ENCODE measurements at regions not wholly inside any gene's neighbourhood (a gene's known extent, or its start where the extent isn't known, plus 50 kb on each side); places are given as distances from the start of the nearest gene placed in this dataset.

DNA sequence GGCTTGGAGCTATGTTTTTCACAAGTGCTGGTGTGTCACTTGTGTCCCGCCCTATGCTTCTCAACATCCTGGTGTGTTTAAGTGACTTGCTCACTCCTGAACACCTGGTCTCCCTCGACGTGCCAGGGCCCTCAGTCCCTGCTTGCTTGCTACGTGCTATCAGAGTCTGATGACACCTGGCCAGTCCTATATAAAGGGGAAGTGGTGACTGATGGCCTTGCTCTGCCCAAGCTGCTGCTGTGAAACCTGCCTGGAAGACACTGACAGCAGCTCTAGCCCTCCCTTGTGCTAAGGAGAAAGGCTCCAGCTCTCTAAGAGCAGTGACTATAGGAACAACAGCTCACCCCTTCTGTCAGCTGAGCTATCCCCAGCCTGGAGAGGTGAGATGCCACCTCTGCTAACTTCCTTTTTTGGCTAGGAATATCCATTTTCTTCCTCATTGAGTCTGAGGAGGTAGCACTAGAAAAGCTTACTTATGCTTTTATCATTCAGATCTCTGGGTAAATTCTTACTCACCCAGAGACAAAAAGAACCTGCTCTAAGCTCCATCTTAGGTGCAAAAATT is 77.2 kb upstream of the PLXNA4 start:
- Mint-ChIP-seq H3K36me3 (ENCODE audit: low read depth) (no peaks in the 10 kb centered on the region), H3K4me3 (no peak overlapping the region), H3K27me3 (no peaks in the 10 kb centered on the region), H3K27ac (peak overlapping the region; percentile 25), H3K4me1 (peaks cover 39% of the 10 kb centered on the region), H3K9me3 (peaks cover 5% of the 10 kb centered on the region)
- ChIA-PET CTCF (interaction anchor here (1.1 kb wide), 1 partner anchor 16 kb away, joined by 3 read pairs; no protein-coding TSS in a partner anchor), POLR2A (no interaction called here)
- no peak for TF ChIP-seq CTCF (IDR thresholded peaks at IDR 0.05)
- ATAC-seq (ENCODE audit: low read depth) (peak; percentile 58), DNase-seq (no peak)
- intact Hi-C loops (cut with micrococcal nuclease): loop anchor here (10.0 kb wide), 1 partner anchor 431 kb away; the partner anchor contains the start of gene CHCHD3

- TF ChIP-seq CTCF (IDR thresholded peaks at IDR 0.05): no peak
- no peak for ATAC-seq (ENCODE audit: low read depth)
- peaks cover 2% of the 10 kb centered on the region for H3K9me3 Mint-ChIP-seq
- DNase-seq: no peak
- ChIA-PET CTCF (no interaction called here), POLR2A (no interaction called here)
- no peak overlapping the region for H3K27ac Mint-ChIP-seq
- intact Hi-C loops (cut with micrococcal nuclease): loop anchor here (10.0 kb wide), 1 partner anchor 432 kb away; the partner anchor contains the start of gene CHCHD3
- H3K4me1 Mint-ChIP-seq: peaks cover 36% of the 10 kb centered on the region
- no peaks in the 10 kb centered on the region for H3K27me3 Mint-ChIP-seq
- no peak overlapping the region for H3K4me3 Mint-ChIP-seq
- no peaks in the 10 kb centered on the region for H3K36me3 Mint-ChIP-seq (ENCODE audit: low read depth)
These were observed 76.2 kb upstream of the PLXNA4 start for GRCh38 chr7:132652507-132652906.

DNA sequence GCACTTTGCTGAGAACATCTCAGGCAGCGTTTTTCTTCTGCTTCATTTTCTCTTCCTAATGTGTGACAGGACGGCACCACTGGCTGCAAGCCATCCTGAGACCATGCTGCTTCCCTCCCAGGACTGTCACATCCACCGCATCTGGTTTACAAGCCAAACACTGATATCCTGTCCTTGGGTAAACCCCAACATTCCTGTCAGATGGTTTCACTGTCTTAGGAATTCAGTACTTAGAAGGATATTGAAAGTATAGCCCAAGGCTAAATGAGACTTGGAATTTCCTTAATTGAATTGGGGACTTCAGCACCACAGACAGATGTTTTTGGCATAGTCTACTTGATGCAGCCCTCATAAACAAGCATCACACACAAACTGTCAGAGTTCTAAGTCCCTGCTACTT is 74.2 kb upstream of the PLXNA4 start:
- Mint-ChIP-seq H3K27me3 (no peaks in the 10 kb centered on the region), H3K9me3 (peaks cover 2% of the 10 kb centered on the region), H3K27ac (no peak overlapping the region), H3K36me3 (ENCODE audit: low read depth) (no peaks in the 10 kb centered on the region), H3K4me1 (peaks cover 24% of the 10 kb centered on the region), H3K4me3 (no peak overlapping the region)
- ATAC-seq (ENCODE audit: low read depth) (no peak), DNase-seq (no peak)
- intact Hi-C loops (cut with micrococcal nuclease): loop anchor here (10.0 kb wide), 1 partner anchor 434 kb away; the partner anchor contains the start of gene CHCHD3
- ChIA-PET POLR2A (no interaction called here), CTCF (no interaction called here)
- no peak for TF ChIP-seq CTCF (IDR thresholded peaks at IDR 0.05)

GRCh38 chr7:132647311-132647710 is 71.0 kb upstream of the PLXNA4 start:
- TF ChIP-seq CTCF (IDR thresholded peaks at IDR 0.05): no peak
- no peak for ATAC-seq (ENCODE audit: low read depth)
- Mint-ChIP-seq H3K27me3 (peaks cover under 1% of the 10 kb centered on the region), H3K4me3 (no peak overlapping the region), H3K36me3 (ENCODE audit: low read depth) (no peaks in the 10 kb centered on the region), H3K4me1 (no peaks in the 10 kb centered on the region), H3K9me3 (no peaks in the 10 kb centered on the region), H3K27ac (no peak overlapping the region)
- intact Hi-C loops (cut with micrococcal nuclease): no loop called here
- CTCF ChIA-PET: no interaction called here
- no peak for DNase-seq
- POLR2A ChIA-PET: no interaction called here

DNA sequence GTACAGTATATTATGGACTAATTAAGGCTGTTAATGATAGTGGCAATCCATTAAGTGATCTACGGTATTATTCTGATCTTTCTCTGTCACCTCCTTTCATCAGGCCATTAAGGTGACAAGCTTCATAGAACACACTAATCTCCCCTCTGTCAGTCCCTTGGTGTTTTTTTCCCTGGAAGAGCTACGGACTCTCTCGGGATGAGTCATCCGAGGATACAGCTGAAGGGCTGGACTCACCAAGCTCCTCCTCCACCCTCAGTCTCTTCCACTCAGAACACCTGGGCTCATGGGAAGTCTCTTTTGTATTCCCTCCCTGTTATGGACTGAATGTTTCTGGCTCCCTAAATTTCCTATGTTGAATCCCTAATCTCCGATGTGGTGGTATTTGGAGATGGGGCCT is 69.8 kb upstream of the PLXNA4 start:
- Mint-ChIP-seq H3K36me3 (ENCODE audit: low read depth) (no peaks in the 10 kb centered on the region), H3K27ac (no peak overlapping the region), H3K9me3 (no peaks in the 10 kb centered on the region), H3K4me1 (no peaks in the 10 kb centered on the region), H3K27me3 (peaks cover 2% of the 10 kb centered on the region), H3K4me3 (no peak overlapping the region)
- ChIA-PET POLR2A (no interaction called here), CTCF (no interaction called here)
- TF ChIP-seq CTCF (IDR thresholded peaks at IDR 0.05): no peak
- DNase-seq (no peak), ATAC-seq (ENCODE audit: low read depth) (no peak)
- intact Hi-C loops (cut with micrococcal nuclease): no loop called here
